ENCODE measurements at regions not wholly inside any gene's neighbourhood (a gene's known extent, or its start where the extent isn't known, plus 50 kb on each side); places are given as distances from the start of the nearest gene placed in this dataset.
A peak's percentile ranks its signal among the peaks of the same experiment; 100 is the strongest.

GRCh38 chr13:107458269-107458668, 757.1 kb downstream of the LIG4 start:
- peaks cover 21% of the 10 kb centered on the region for H3K9me3 Mint-ChIP-seq
- no peak overlapping the region for H3K27ac Mint-ChIP-seq
- H3K4me1 Mint-ChIP-seq: no peaks in the 10 kb centered on the region
- CTCF ChIA-PET: no interaction called here
- no peaks in the 10 kb centered on the region for H3K36me3 Mint-ChIP-seq
- H3K27me3 Mint-ChIP-seq: no peaks in the 10 kb centered on the region
- no peak for DNase-seq
- H3K4me3 Mint-ChIP-seq: no peak overlapping the region

GRCh38 chr13:107457686-107458085, 757.6 kb downstream of the LIG4 start:
- no peak overlapping the region for H3K27ac Mint-ChIP-seq
- H3K9me3 Mint-ChIP-seq: peaks cover 23% of the 10 kb centered on the region
- DNase-seq: no peak
- H3K27me3 Mint-ChIP-seq: no peaks in the 10 kb centered on the region
- CTCF ChIA-PET: no interaction called here
- H3K4me1 Mint-ChIP-seq: no peaks in the 10 kb centered on the region
- no peaks in the 10 kb centered on the region for H3K36me3 Mint-ChIP-seq
- H3K4me3 Mint-ChIP-seq: no peak overlapping the region

GRCh38 chr13:107456431-107456830, 758.9 kb downstream of the LIG4 start:
- Mint-ChIP-seq H3K27me3 (no peaks in the 10 kb centered on the region), H3K36me3 (no peaks in the 10 kb centered on the region), H3K4me3 (no peak overlapping the region), H3K9me3 (peaks cover 29% of the 10 kb centered on the region), H3K27ac (no peak overlapping the region), H3K4me1 (no peaks in the 10 kb centered on the region)
- DNase-seq: no peak
- CTCF ChIA-PET: no interaction called here

GRCh38 chr13:107452833-107453232, 762.5 kb downstream of the LIG4 start:
- H3K27me3 Mint-ChIP-seq: no peaks in the 10 kb centered on the region
- DNase-seq: no peak
- CTCF ChIA-PET: no interaction called here
- H3K4me1 Mint-ChIP-seq: no peaks in the 10 kb centered on the region
- peaks cover 34% of the 10 kb centered on the region for H3K9me3 Mint-ChIP-seq
- H3K36me3 Mint-ChIP-seq: no peaks in the 10 kb centered on the region
- H3K4me3 Mint-ChIP-seq: no peak overlapping the region
- no peak overlapping the region for H3K27ac Mint-ChIP-seq

GRCh38 chr13:107450931-107451330, 764.4 kb downstream of the LIG4 start:
- H3K4me3 Mint-ChIP-seq: no peak overlapping the region
- no peaks in the 10 kb centered on the region for H3K36me3 Mint-ChIP-seq
- no peaks in the 10 kb centered on the region for H3K4me1 Mint-ChIP-seq
- CTCF ChIA-PET: no interaction called here
- no peak for DNase-seq
- no peak overlapping the region for H3K27ac Mint-ChIP-seq
- H3K27me3 Mint-ChIP-seq: no peaks in the 10 kb centered on the region
- peaks cover 36% of the 10 kb centered on the region for H3K9me3 Mint-ChIP-seq

- Mint-ChIP-seq H3K27me3 (no peaks in the 10 kb centered on the region), H3K27ac (no peak overlapping the region)
Observed at GRCh38 chr13:107450431-107450830, 764.9 kb downstream of the LIG4 start.

GRCh38 chr13:107447591-107447990, 767.7 kb downstream of the LIG4 start:
- Mint-ChIP-seq H3K4me3 (no peak overlapping the region), H3K27ac (no peak overlapping the region), H3K9me3 (peaks cover 14% of the 10 kb centered on the region), H3K4me1 (no peaks in the 10 kb centered on the region), H3K27me3 (no peaks in the 10 kb centered on the region), H3K36me3 (no peaks in the 10 kb centered on the region)
- CTCF ChIA-PET: no interaction called here
- no peak for DNase-seq

More at GRCh38 chr13:107450431-107450830, 764.9 kb downstream of the LIG4 start:
- H3K36me3 Mint-ChIP-seq: no peaks in the 10 kb centered on the region
- no peak for DNase-seq
- H3K4me3 Mint-ChIP-seq: no peak overlapping the region
- H3K4me1 Mint-ChIP-seq: no peaks in the 10 kb centered on the region
- H3K9me3 Mint-ChIP-seq: peaks cover 31% of the 10 kb centered on the region
- CTCF ChIA-PET: no interaction called here

- Mint-ChIP-seq H3K4me1 (no peaks in the 10 kb centered on the region), H3K9me3 (peaks cover 2% of the 10 kb centered on the region), H3K36me3 (no peaks in the 10 kb centered on the region), H3K27me3 (no peaks in the 10 kb centered on the region), H3K4me3 (no peak overlapping the region), H3K27ac (no peak overlapping the region)
- no peak for DNase-seq
- CTCF ChIA-PET: no interaction called here
Observed at GRCh38 chr13:107441279-107441678, 774.1 kb downstream of the LIG4 start.

- CTCF ChIA-PET: no interaction called here
- Mint-ChIP-seq H3K4me1 (no peaks in the 10 kb centered on the region), H3K4me3 (no peak overlapping the region), H3K9me3 (peaks cover 2% of the 10 kb centered on the region), H3K27ac (no peak overlapping the region), H3K27me3 (no peaks in the 10 kb centered on the region), H3K36me3 (no peaks in the 10 kb centered on the region)
- no peak for DNase-seq
Observed at GRCh38 chr13:107438251-107438650, 777.1 kb downstream of the LIG4 start.

- H3K4me1 Mint-ChIP-seq: no peaks in the 10 kb centered on the region
- DNase-seq: no peak
- CTCF ChIA-PET: no interaction called here
Observed at GRCh38 chr13:107434347-107434746, 781.0 kb downstream of the LIG4 start.

GRCh38 chr13:107427536-107427935, 787.8 kb downstream of the LIG4 start:
- CTCF ChIA-PET: no interaction called here
- H3K9me3 Mint-ChIP-seq: peaks cover 3% of the 10 kb centered on the region

More at GRCh38 chr13:107434347-107434746, 781.0 kb downstream of the LIG4 start:
- Mint-ChIP-seq H3K27me3 (no peaks in the 10 kb centered on the region), H3K27ac (no peak overlapping the region), H3K4me3 (no peak overlapping the region), H3K36me3 (no peaks in the 10 kb centered on the region), H3K9me3 (peaks cover 4% of the 10 kb centered on the region)

GRCh38 chr13:107422421-107422820, 792.9 kb downstream of the LIG4 start:
- Mint-ChIP-seq H3K9me3 (peaks cover 14% of the 10 kb centered on the region), H3K4me3 (no peak overlapping the region), H3K27ac (peak overlapping the region; percentile 24), H3K36me3 (no peaks in the 10 kb centered on the region), H3K27me3 (no peaks in the 10 kb centered on the region), H3K4me1 (peaks cover 7% of the 10 kb centered on the region)
- DNase-seq: no peak
- CTCF ChIA-PET: no interaction called here

More at GRCh38 chr13:107427536-107427935, 787.8 kb downstream of the LIG4 start:
- H3K4me3 Mint-ChIP-seq: no peak overlapping the region
- no peak overlapping the region for H3K27ac Mint-ChIP-seq
- no peak for DNase-seq
- H3K36me3 Mint-ChIP-seq: no peaks in the 10 kb centered on the region
- H3K27me3 Mint-ChIP-seq: no peaks in the 10 kb centered on the region
- peaks cover 1% of the 10 kb centered on the region for H3K4me1 Mint-ChIP-seq

GRCh38 chr13:107421951-107422350, 793.4 kb downstream of the LIG4 start:
- Mint-ChIP-seq H3K9me3 (peaks cover 15% of the 10 kb centered on the region), H3K36me3 (no peaks in the 10 kb centered on the region), H3K4me1 (peaks cover 7% of the 10 kb centered on the region), H3K27ac (no peak overlapping the region), H3K27me3 (no peaks in the 10 kb centered on the region), H3K4me3 (no peak overlapping the region)
- CTCF ChIA-PET: no interaction called here
- DNase-seq: no peak

- no peak for DNase-seq
- H3K27ac Mint-ChIP-seq: no peak overlapping the region
- CTCF ChIA-PET: no interaction called here
- peaks cover 7% of the 10 kb centered on the region for H3K4me1 Mint-ChIP-seq
- no peak overlapping the region for H3K4me3 Mint-ChIP-seq
- no peaks in the 10 kb centered on the region for H3K27me3 Mint-ChIP-seq
- peaks cover 22% of the 10 kb centered on the region for H3K9me3 Mint-ChIP-seq
- H3K36me3 Mint-ChIP-seq: no peaks in the 10 kb centered on the region
Observed at GRCh38 chr13:107421028-107421427, 794.3 kb downstream of the LIG4 start.

- DNase-seq: no peak
- Mint-ChIP-seq H3K36me3 (no peaks in the 10 kb centered on the region), H3K4me3 (no peak overlapping the region), H3K4me1 (no peaks in the 10 kb centered on the region), H3K9me3 (peaks cover 7% of the 10 kb centered on the region), H3K27me3 (no peaks in the 10 kb centered on the region), H3K27ac (no peak overlapping the region)
- CTCF ChIA-PET: no interaction called here
Observed at GRCh38 chr13:107413005-107413404, 802.3 kb downstream of the LIG4 start.

- no peak overlapping the region for H3K27ac Mint-ChIP-seq
- CTCF ChIA-PET: no interaction called here
- DNase-seq: no peak
- H3K36me3 Mint-ChIP-seq: no peaks in the 10 kb centered on the region
- no peaks in the 10 kb centered on the region for H3K27me3 Mint-ChIP-seq
- no peak overlapping the region for H3K4me3 Mint-ChIP-seq
- no peaks in the 10 kb centered on the region for H3K4me1 Mint-ChIP-seq
- peaks cover 2% of the 10 kb centered on the region for H3K9me3 Mint-ChIP-seq
Observed at GRCh38 chr13:107407074-107407473, 808.3 kb downstream of the LIG4 start.
